Jurkat, Clone E6-1 (cell line): ENCODE measurements at regions not wholly inside any gene's neighbourhood (a gene's known extent, or its start where the extent isn't known, plus 50 kb on each side); places are given as distances from the start of the nearest gene placed in this dataset.
A peak's percentile ranks its signal among the peaks of the same experiment; 100 is the strongest.

Source experiments
- DNase-seq: peaks from one replicate; pipeline ENCODE4 v3.0.0-alpha.2; 2011; ENCODE audit warnings: low read depth, low spot score
- H3K4me3 ChIP-seq: 2 replicates; pipeline ENCODE4 v1.5.1; 2011; ENCODE audit warnings: mild to moderate bottlenecking, low read length, control low read depth, moderate library complexity

DNA sequence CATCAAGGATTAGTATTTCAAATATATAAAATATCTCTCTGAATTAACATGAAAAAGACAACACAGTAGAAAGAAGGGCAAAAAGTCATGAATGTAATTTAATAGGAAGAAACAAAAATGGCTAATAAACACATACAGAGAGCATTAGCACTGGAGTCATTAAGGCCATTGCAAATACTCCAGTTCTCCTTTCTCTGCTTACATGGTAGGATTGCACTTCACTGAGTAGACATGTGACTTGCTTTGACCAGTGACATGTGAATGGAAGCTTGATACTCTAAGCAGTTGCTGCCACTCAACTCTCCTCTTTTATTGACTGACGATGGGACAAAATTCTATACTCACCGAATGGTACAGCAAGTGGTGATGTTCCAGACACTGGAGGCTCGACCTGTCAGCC lies 153.9 kb upstream of the LGALSL start:
- DNase-seq, result no peak
- H3K4me3 ChIP-seq, result no peak overlapping the region

DNA sequence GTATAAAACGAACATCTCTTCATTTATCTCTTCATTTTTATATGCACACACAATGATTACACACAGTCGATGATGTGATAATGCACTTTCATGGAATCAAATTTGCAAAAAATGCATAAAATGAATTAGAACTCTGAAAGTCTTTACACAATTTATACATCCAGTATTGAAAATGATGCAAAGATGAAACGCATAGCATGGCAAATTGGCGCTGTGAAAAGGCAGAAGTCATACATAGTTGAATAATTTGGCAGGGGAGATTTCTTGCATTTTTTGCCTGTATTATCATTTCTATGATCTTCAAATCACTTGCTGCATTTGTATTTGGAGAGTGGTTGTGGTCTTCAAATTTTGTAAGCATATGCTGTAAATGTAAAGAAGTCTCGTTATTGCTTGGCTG lies 150.7 kb upstream of the LGALSL start:
- DNase-seq, result no peak
- no peak overlapping the region for H3K4me3 ChIP-seq

- no peak overlapping the region for H3K4me3 ChIP-seq
- no peak for DNase-seq
These were observed 146.5 kb upstream of the LGALSL start for GRCh38 chr2:64307421-64307820.

GRCh38 chr2:64311191-64311910 lies 142.6 kb upstream of the LGALSL start:
- no peak for DNase-seq
- H3K4me3 ChIP-seq, result no peak overlapping the region

GRCh38 chr2:64311948-64312621 lies 141.9 kb upstream of the LGALSL start:
- no peak for DNase-seq
- H3K4me3 ChIP-seq, result no peak overlapping the region

DNA sequence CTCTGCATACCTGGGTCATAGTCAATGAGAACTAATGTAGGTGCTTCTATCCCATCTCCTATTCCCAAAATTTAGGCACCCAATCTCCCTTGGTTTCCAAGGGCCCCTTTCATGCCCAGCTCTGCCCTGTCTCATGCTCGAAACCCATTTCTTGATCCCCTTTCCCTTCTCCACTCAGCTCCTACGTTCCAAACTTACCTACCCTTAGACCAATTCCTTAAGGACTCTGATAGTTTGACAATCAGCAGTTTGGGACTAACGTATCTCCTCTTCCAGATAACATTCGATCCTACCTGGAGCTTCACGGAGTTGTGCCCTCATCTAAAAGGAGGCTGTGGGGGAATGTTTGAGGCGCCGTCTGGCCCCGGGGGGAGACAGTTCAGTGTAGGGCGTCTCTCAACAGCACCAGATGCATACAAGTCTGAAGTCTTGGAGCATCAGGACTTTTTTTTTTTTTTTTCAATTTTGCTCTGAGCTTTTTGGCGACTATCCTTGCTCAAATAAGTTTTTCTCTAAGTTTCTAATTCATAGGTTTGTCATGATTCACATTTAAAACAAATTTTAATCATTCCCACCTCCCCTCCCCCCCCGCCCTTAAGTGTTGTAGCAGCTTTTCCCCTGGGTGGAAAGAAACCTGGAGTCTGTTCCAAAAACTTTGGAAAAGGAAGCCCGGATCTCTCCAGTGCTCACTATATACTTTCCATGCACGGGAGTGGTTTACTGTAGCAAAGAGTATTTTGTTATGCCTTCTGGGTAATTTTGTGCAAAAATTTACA lies 141.2 kb upstream of the LGALSL start:
- H3K4me3 ChIP-seq, result no peak overlapping the region
- DNase-seq, result no peak

GRCh38 chr2:64313398-64313723 lies 140.6 kb upstream of the LGALSL start:
- no peak for DNase-seq
- H3K4me3 ChIP-seq, result no peak overlapping the region

DNA sequence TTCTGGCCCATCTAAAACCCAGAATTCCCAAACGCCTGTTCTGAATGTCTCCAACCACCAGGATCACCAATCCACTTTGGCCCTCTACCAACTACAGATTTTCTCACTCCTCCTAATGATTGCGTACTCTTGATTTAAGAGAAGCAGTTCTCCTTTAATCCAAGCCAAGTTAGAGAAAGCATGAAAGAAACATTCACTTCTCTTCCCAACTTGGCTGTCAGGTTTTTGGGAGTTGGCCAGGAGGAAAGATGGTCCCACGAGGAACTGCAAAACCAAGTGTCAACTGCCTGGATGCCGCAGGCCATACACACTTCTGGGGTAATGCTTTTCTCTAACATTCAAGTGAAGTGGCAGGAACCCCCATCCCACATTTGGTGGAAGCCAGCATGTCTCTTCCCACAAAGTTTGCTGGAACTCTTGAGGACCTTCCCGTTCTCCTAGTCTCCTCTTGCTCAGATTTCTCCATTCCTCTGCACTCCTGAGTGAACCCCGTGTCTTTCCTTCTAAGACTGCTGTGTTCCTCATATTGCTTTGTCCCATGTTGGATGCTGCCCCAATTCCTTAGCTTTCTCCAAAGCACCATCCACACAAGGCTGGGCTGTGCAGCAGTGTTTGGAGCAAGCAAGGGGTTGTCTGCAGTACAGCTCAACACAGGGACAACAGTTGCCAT lies 138.5 kb upstream of the LGALSL start:
- no peak for DNase-seq
- no peak overlapping the region for H3K4me3 ChIP-seq

DNA sequence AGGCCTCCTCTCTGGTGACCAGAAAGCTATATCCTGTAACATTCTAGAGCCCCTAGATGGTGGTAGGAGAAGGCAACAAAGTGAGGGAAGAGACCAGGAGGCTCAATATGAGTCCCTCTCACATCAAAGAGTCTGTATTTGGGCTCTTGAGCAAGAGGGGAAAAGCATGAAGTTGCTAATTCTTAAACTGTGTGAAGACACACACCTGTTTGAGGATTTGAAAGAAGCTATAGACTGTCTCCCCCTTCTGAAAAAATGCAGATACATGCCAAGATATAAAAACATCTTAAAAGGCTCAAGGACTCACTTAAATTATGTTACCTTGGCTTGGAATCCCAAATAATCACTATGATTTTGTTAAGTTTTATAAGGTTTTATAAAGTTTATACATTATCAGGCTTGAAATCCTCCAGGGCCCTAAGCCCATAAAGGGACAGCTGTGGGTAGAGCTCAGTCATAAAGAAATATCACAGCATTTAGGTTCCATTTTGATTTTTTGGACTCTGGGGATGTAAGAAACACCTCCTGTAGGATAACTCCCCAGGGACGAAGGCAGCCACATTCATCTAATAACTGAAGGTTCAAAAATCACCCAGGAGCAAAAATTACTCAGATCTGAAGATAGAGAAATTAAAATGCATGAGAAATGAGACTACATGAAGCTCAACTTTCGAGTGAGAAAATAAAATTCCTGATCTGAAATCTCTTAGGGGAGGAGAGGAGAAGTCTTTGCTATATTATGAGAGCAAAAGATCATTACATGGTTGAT lies 136.1 kb upstream of the LGALSL start:
- DNase-seq, result no peak
- H3K4me3 ChIP-seq, result no peak overlapping the region

- no peak overlapping the region for H3K4me3 ChIP-seq
- no peak for DNase-seq
These were observed 135.6 kb upstream of the LGALSL start for GRCh38 chr2:64318476-64318748.

GRCh38 chr2:64319896-64320295 lies 134.1 kb upstream of the LGALSL start:
- no peak for DNase-seq
- no peak overlapping the region for H3K4me3 ChIP-seq

DNA sequence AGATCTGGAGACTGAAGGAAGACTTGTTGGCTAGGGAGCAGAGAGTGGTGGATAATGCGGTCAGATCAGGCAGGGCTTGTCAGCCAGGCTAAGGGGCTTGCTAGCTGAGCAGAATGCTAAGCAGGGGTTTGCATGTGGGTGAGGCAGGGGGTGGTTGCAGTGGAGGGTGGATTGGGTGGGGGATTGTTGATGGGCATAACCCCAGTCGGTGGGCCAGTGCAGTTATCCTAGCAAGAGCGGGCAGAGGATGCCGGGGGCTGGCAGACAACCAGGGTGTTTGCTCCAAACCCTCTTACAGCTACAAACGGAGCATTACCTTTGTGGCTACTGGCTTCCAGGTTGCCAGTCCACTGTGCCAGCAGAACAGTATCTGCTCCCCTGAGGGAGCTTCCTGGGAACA lies 131.5 kb upstream of the LGALSL start:
- no peak overlapping the region for H3K4me3 ChIP-seq
- no peak for DNase-seq

- no peak overlapping the region for H3K4me3 ChIP-seq
- no peak for DNase-seq
These were observed 130.8 kb upstream of the LGALSL start for GRCh38 chr2:64323197-64323596.

GRCh38 chr2:64324746-64325410 lies 129.1 kb upstream of the LGALSL start:
- no peak for DNase-seq
- no peak overlapping the region for H3K4me3 ChIP-seq

DNA sequence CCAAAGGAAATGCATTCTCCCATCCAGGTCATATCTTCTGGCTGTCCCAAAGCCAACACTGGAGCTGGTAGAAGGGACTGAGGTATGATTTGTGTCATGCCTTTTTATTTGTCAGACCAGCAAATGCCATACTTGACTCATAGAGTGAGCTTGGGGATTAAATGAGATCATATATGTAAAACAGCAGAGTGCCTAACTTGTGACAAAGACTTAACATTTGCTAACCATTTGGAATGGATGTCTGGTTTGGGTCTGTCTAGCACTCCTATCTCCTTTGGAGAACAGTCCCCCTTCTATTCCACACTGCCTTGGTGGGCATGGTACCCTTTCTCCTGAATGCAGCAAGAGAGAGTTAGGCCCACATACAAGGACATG lies 128.5 kb upstream of the LGALSL start:
- DNase-seq, result no peak
- H3K4me3 ChIP-seq, result no peak overlapping the region

- DNase-seq, result peak; percentile 28
- H3K4me3 ChIP-seq, result no peak overlapping the region
These were observed 127.9 kb upstream of the LGALSL start for GRCh38 chr2:64325852-64326577.

- DNase-seq, result no peak
- no peak overlapping the region for H3K4me3 ChIP-seq
These were observed 127.3 kb upstream of the LGALSL start for GRCh38 chr2:64326578-64327050.

- no peak overlapping the region for H3K4me3 ChIP-seq
- no peak for DNase-seq
These were observed 126.8 kb upstream of the LGALSL start for GRCh38 chr2:64327129-64327509.
